Lower leg skin (tissue), 3 donors: ENCODE measurements at regions not wholly inside any gene's neighbourhood (a gene's known extent, or its start where the extent isn't known, plus 50 kb on each side); places are given as distances from the start of the nearest gene placed in this dataset.

ENCODE experiments used
- POLR2A ChIP-seq, 2 donors: fragments of 450-650 bp; IDR thresholded peaks; one replicate each; pipeline ENCODE4 v1.6.1; 2016 to 2017; ENCODE audit warnings: antibody characterized with exemption in 2 of 2, mild to moderate bottlenecking in 1 of 2, moderate library complexity in 1 of 2
- TF ChIP-seq, protein P1 (sequence below), 3 donors: fragments of 450-650 bp; IDR thresholded peaks; one replicate each; pipeline ENCODE4 v1.5.1; 2016; ENCODE audit warnings: antibody characterized with exemption in 3 of 3, mild to moderate bottlenecking in 3 of 3, moderate library complexity in 2 of 3

DNA sequence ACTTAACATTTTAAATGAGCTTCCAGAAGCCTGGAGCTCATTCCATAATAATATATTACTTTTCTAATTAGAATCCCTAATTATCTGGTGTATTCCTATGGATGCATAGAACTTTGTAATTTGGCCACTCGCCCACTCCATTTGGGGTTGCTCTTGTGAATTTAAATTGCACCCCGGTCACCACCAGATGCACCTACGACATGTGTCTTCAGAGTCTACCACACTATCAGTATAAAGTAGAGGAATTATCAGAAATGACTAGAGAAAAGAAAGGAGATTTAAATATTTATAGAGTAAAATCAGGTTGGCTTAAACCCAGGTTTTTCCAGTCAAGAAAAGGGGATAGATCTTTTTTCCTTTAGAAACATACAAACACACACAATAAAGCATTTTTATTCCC, 145.8 kb upstream of the DCN start:
- TF ChIP-seq, protein P1, sequence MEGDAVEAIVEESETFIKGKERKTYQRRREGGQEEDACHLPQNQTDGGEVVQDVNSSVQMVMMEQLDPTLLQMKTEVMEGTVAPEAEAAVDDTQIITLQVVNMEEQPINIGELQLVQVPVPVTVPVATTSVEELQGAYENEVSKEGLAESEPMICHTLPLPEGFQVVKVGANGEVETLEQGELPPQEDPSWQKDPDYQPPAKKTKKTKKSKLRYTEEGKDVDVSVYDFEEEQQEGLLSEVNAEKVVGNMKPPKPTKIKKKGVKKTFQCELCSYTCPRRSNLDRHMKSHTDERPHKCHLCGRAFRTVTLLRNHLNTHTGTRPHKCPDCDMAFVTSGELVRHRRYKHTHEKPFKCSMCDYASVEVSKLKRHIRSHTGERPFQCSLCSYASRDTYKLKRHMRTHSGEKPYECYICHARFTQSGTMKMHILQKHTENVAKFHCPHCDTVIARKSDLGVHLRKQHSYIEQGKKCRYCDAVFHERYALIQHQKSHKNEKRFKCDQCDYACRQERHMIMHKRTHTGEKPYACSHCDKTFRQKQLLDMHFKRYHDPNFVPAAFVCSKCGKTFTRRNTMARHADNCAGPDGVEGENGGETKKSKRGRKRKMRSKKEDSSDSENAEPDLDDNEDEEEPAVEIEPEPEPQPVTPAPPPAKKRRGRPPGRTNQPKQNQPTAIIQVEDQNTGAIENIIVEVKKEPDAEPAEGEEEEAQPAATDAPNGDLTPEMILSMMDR (IDR thresholded peaks at IDR 0.05): no peak
- no peak for TF ChIP-seq POLR2A (IDR thresholded peaks at IDR 0.05)
